GM23248 (cell line): ENCODE measurements at regions not wholly inside any gene's neighbourhood (a gene's known extent, or its start where the extent isn't known, plus 50 kb on each side); places are given as distances from the start of the nearest gene placed in this dataset.

Experiments
- EZH2 ChIP-seq: fragments of 200-600 bp; sonication (generic); IDR thresholded peaks from 2 replicates; pipeline ENCODE4 v1.6.1; 2018; ENCODE audit warnings: antibody characterized with exemption, mild to moderate bottlenecking; ENCODE audit not compliant: insufficient read depth, poor library complexity, severe bottlenecking
- EZH2phosphoT487 ChIP-seq: fragments of 200-600 bp; sonication (generic); IDR thresholded peaks from 2 replicates; pipeline ENCODE4 v1.6.1; 2018; ENCODE audit warnings: antibody characterized with exemption, moderate library complexity, mild to moderate bottlenecking, low read depth; ENCODE audit not compliant: insufficient read depth

GRCh38 chr13:82847595-82847994, 1034.7 kb downstream of the SLITRK1 start:
- TF ChIP-seq EZH2phosphoT487 (no peak), EZH2 (no peak)
